H1 (cell line): ENCODE measurements at regions not wholly inside any gene's neighbourhood (a gene's known extent, or its start where the extent isn't known, plus 50 kb on each side); places are given as distances from the start of the nearest gene placed in this dataset.

Experiments
- CTCF ChIA-PET: fragments of 300-600 bp; sonication (Branson Sonifier 250); formaldehyde crosslinking; loops from one replicate; lab custom pipeline; 2021; ENCODE audit not compliant: partially characterized antibody; lab: Charles Lee
- POLR2A ChIA-PET: fragments of 300-600 bp; sonication (Branson Sonifier 250); formaldehyde crosslinking; loops from one replicate; lab custom pipeline; 2021; ENCODE audit warnings: inconsistent platforms; ENCODE audit not compliant: partially characterized antibody; lab: Charles Lee
- DNase-seq, 2 experiments: peaks; one replicate each; pipeline versions ENCODE4 v3.0.0 to v3.0.0-alpha.2; 2010 to 2022; ENCODE audit warnings: low spot score in 2 of 2, low read depth in 1 of 2, mixed read lengths in 1 of 2
- FAIRE-seq: peaks from 2 replicates; lab custom pipeline; 2011; peaks lifted over from hg19 to GRCh38; lab: Jason Lieb, UNC
- H2AFZ ChIP-seq: 2 replicates; pipeline ENCODE4 v1.8.1; 2012; ENCODE audit warnings: low read length, inconsistent platforms
- H2AK5ac ChIP-seq: 2 replicates; pipeline ENCODE4 v1.6.1; 2013; ENCODE audit warnings: low read depth, low read length
- H2BK120ac ChIP-seq: replicated peaks from 2 replicates; pipeline ENCODE3; 2013; ENCODE audit warnings: low read depth, low read length, inconsistent platforms
- H2BK12ac ChIP-seq: 2 replicates; pipeline ENCODE4 v1.6.1; 2013; ENCODE audit warnings: low read depth, low read length
- H2BK15ac ChIP-seq: 2 replicates; pipeline ENCODE4 v1.6.1; 2013; ENCODE audit warnings: low read length
- H2BK20ac ChIP-seq: 2 replicates; pipeline ENCODE4 v1.6.1; 2013; ENCODE audit warnings: low read length
- H2BK5ac ChIP-seq: 2 replicates; pipeline ENCODE4 v1.6.1; 2013; ENCODE audit warnings: low read depth, low read length
- H3K14ac ChIP-seq: 2 replicates; pipeline ENCODE4 v1.6.1; 2013; ENCODE audit warnings: inconsistent platforms; ENCODE audit not compliant: insufficient read length
- H3K18ac ChIP-seq: 2 replicates; pipeline ENCODE4 v1.6.1; 2013; ENCODE audit warnings: low read length; ENCODE audit errors: extremely low read depth
- H3K23ac ChIP-seq: 2 replicates; pipeline ENCODE4 v1.6.1; 2013; ENCODE audit warnings: inconsistent platforms; ENCODE audit not compliant: insufficient read length
- H3K23me2 ChIP-seq: 2 replicates; pipeline ENCODE4 v1.6.1; 2013; ENCODE audit warnings: low read depth, low read length
- H3K27ac ChIP-seq: 2 replicates; pipeline ENCODE4 v1.6.1; 2011; ENCODE audit warnings: low read depth, low read length, inconsistent platforms
- H3K27me3 ChIP-seq, 4 experiments: replicated peaks in 1 of 4; 1 replicate in 1 of 4; 2 replicates in 3 of 4; pipeline versions ENCODE4 v1.6.1 to v1.8.1; 2011 to 2013; ENCODE audit warnings: low read length in 3 of 4, mild to moderate bottlenecking in 3 of 4, inconsistent platforms in 2 of 4, mixed read lengths in 2 of 4, moderate library complexity in 1 of 4; ENCODE audit not compliant: control insufficient read depth in 3 of 4, insufficient read depth in 3 of 4; ENCODE audit errors: extremely low read depth in 1 of 4
- H3K36me3 ChIP-seq, 4 experiments: 2 replicates each; pipeline versions ENCODE4 v1.6.1 to v1.8.1; 2011 to 2013; ENCODE audit warnings: mild to moderate bottlenecking in 4 of 4, low read length in 3 of 4, moderate library complexity in 2 of 4, control low read depth in 1 of 4, inconsistent platforms in 1 of 4; ENCODE audit not compliant: insufficient read depth in 4 of 4, control insufficient read depth in 2 of 4
- H3K4ac ChIP-seq: replicated peaks from 2 replicates; pipeline ENCODE3; 2013; ENCODE audit warnings: low read length, low read depth, mixed read lengths, inconsistent platforms; ENCODE audit not compliant: insufficient read length
- H3K4me1 ChIP-seq, 4 experiments: replicated peaks in 1 of 4; 1 replicate in 1 of 4; 2 replicates in 3 of 4; pipeline versions ENCODE4 v1.6.1 to v1.8.1; 2011 to 2013; ENCODE audit warnings: low read length in 3 of 4, inconsistent platforms in 2 of 4, mixed read lengths in 1 of 4; ENCODE audit not compliant: insufficient read depth in 4 of 4, control insufficient read depth in 3 of 4
- H3K4me2 ChIP-seq, 2 experiments: 2 replicates each; pipeline versions ENCODE4 v1.6.1 to v1.8.1; 2011 to 2013; ENCODE audit warnings: low read depth in 2 of 2, low read length in 2 of 2, control low read depth in 1 of 2, inconsistent platforms in 1 of 2, mild to moderate bottlenecking in 1 of 2; ENCODE audit not compliant: insufficient read depth in 1 of 2
- H3K4me3 ChIP-seq, 4 experiments: fragments of 200-600, 300-600 bp in 1 of 4; sonication (generic), shearing (Covaris generic), sonication (Bioruptor Twin) in 1 of 4; 2 replicates each; pipeline versions ENCODE4 v1.5.1 to v1.8.1; 2011 to 2016; ENCODE audit warnings: low read length in 4 of 4, low read depth in 3 of 4, control low read depth in 2 of 4, inconsistent platforms in 2 of 4, mild to moderate bottlenecking in 2 of 4, mixed read lengths in 1 of 4, moderate library complexity in 1 of 4; ENCODE audit not compliant: insufficient read depth in 2 of 4; ENCODE audit errors: extremely low read depth in 1 of 4
- H3K56ac ChIP-seq: replicated peaks from 2 replicates; pipeline ENCODE3; 2013; ENCODE audit warnings: low read depth, mild to moderate bottlenecking, mixed read lengths, low read length, inconsistent platforms; ENCODE audit not compliant: insufficient read length
- H3K79me1 ChIP-seq: 2 replicates; pipeline ENCODE4 v1.6.1; 2013; ENCODE audit warnings: low read depth, low read length, control low read depth
- H3K79me2 ChIP-seq, 2 experiments: 2 replicates each; pipeline versions ENCODE4 v1.6.1 to v1.8.1; 2012 to 2013; ENCODE audit warnings: low read length in 2 of 2, mild to moderate bottlenecking in 2 of 2, inconsistent platforms in 1 of 2; ENCODE audit not compliant: insufficient read depth in 2 of 2, control insufficient read depth in 1 of 2
- H3K9ac ChIP-seq, 4 experiments: replicated peaks in 1 of 4; 1 replicate in 1 of 4; 2 replicates in 3 of 4; pipeline versions ENCODE4 v1.6.1 to v1.8.1; 2011 to 2013; ENCODE audit warnings: low read depth in 3 of 4, low read length in 3 of 4, control low read depth in 2 of 4, mild to moderate bottlenecking in 2 of 4, moderate library complexity in 2 of 4, inconsistent platforms in 1 of 4; ENCODE audit errors: extremely low read depth in 1 of 4
- H3K9me3 ChIP-seq, 2 experiments: 2 replicates each; pipeline versions ENCODE4 v1.6.1 to v1.8.1; 2012 to 2013; ENCODE audit warnings: mild to moderate bottlenecking in 2 of 2, moderate library complexity in 2 of 2, control low read depth in 1 of 2, inconsistent platforms in 1 of 2, low read depth in 1 of 2, low read length in 1 of 2, mixed read lengths in 1 of 2; ENCODE audit not compliant: insufficient read depth in 2 of 2
- H4K20me1 ChIP-seq, 2 experiments: replicated peaks in 1 of 2; 2 replicates each; pipeline versions ENCODE3 to v1.8.1; 2011 to 2013; ENCODE audit warnings: inconsistent platforms in 2 of 2, low read length in 2 of 2, mild to moderate bottlenecking in 1 of 2; ENCODE audit not compliant: insufficient read depth in 2 of 2, control insufficient read depth in 1 of 2
- H4K5ac ChIP-seq: 2 replicates; pipeline ENCODE4 v1.6.1; 2013; ENCODE audit warnings: low read length, low read depth, mixed read lengths, inconsistent platforms; ENCODE audit not compliant: insufficient read length
- H4K8ac ChIP-seq: 2 replicates; pipeline ENCODE4 v1.8.0; 2013; ENCODE audit warnings: mild to moderate bottlenecking, moderate library complexity, low read length, inconsistent platforms; ENCODE audit not compliant: insufficient read depth; ENCODE audit errors: extremely low read depth
- H4K91ac ChIP-seq: replicated peaks from 2 replicates; pipeline ENCODE3; 2013; ENCODE audit warnings: low read length, mixed read lengths, inconsistent platforms; ENCODE audit not compliant: insufficient read length
- CTBP2 ChIP-seq: IDR thresholded peaks from 2 replicates; pipeline ENCODE4 v1.7.0; 2011; ENCODE audit warnings: borderline replicate concordance, mild to moderate bottlenecking, moderate library complexity, mixed read lengths, low read length; ENCODE audit not compliant: insufficient read depth, insufficient read length
- EGR1 ChIP-seq: IDR thresholded peaks from 2 replicates; pipeline ENCODE4 v1.6.1; 2011; ENCODE audit warnings: low read depth, low read length, borderline replicate concordance
- EP300 ChIP-seq, 2 experiments: IDR thresholded peaks; 1 replicate in 1 of 2; 2 replicates in 1 of 2; pipeline ENCODE4 v1.6.1; 2011 to 2012; ENCODE audit warnings: low read depth in 2 of 2, low read length in 2 of 2, mild to moderate bottlenecking in 2 of 2, borderline replicate concordance in 1 of 2, inconsistent platforms in 1 of 2, moderate library complexity in 1 of 2
- EZH2 ChIP-seq: fragments of 200-600 bp; sonication (generic); IDR thresholded peaks from 2 replicates; pipeline ENCODE4 v1.7.1; 2012; ENCODE audit warnings: low read depth, mild to moderate bottlenecking, moderate library complexity, low read length, inconsistent platforms; ENCODE audit not compliant: severe bottlenecking
- HDAC6 ChIP-seq: IDR thresholded peaks from one replicate; pipeline ENCODE4 v1.7.1; 2012; ENCODE audit warnings: low read depth, mild to moderate bottlenecking, inconsistent platforms, low read length, moderate library complexity
- JUN ChIP-seq: IDR thresholded peaks from 2 replicates; pipeline ENCODE4 v1.6.1; 2011; ENCODE audit warnings: low read depth, mild to moderate bottlenecking, improper control_type of control experiment, low read length
- JUND ChIP-seq: IDR thresholded peaks from 2 replicates; pipeline ENCODE4 v1.6.1; 2011; ENCODE audit warnings: mild to moderate bottlenecking, improper control_type of control experiment, low read length
- KDM1A ChIP-seq: fragments of 200-600, 300-600 bp; sonication (generic); IDR thresholded peaks from 2 replicates; pipeline ENCODE4 v1.7.1; 2016; ENCODE audit warnings: mild to moderate bottlenecking, low read length, borderline replicate concordance
- MAFK ChIP-seq: IDR thresholded peaks from 2 replicates; pipeline ENCODE4 v1.6.1; 2012; ENCODE audit warnings: low read depth, mild to moderate bottlenecking, improper control_type of control experiment, low read length
- POLR2A ChIP-seq, 2 experiments: IDR thresholded peaks; 1 replicate in 1 of 2; 2 replicates in 1 of 2; pipeline ENCODE4 v1.6.1; 2011; ENCODE audit warnings: low read depth in 2 of 2, low read length in 2 of 2, mild to moderate bottlenecking in 2 of 2; ENCODE audit errors: control extremely low read depth in 1 of 2
- RBBP5 ChIP-seq: IDR thresholded peaks from 2 replicates; pipeline ENCODE4 v1.7.1; 2012; ENCODE audit warnings: low read depth, mild to moderate bottlenecking, inconsistent platforms, low read length, moderate library complexity, borderline replicate concordance
- SAP30 ChIP-seq: fragments of 300-600 bp; sonication (generic); IDR thresholded peaks from 2 replicates; pipeline ENCODE4 v1.7.1; 2012; ENCODE audit warnings: low read length, moderate library complexity, mild to moderate bottlenecking, inconsistent platforms; ENCODE audit not compliant: insufficient read depth, insufficient replicate concordance
- SP2 ChIP-seq: IDR thresholded peaks from 2 replicates; pipeline ENCODE4 v1.6.1; 2012; ENCODE audit warnings: mild to moderate bottlenecking, low read length, inconsistent platforms
- TAF1 ChIP-seq: IDR thresholded peaks from 2 replicates; pipeline ENCODE4 v1.6.1; 2011; ENCODE audit warnings: mild to moderate bottlenecking, low read depth, low read length
- TAF7 ChIP-seq: optimal IDR thresholded peaks from 2 replicates; pipeline ENCODE3; 2011; ENCODE audit warnings: low read depth, mild to moderate bottlenecking, inconsistent platforms, low read length, moderate library complexity, borderline replicate concordance
- ZNF274 ChIP-seq: IDR thresholded peaks from 2 replicates; pipeline ENCODE4 v1.7.0; 2012; ENCODE audit warnings: low read length, borderline replicate concordance; ENCODE audit errors: extremely low read depth
- WGBS, 2 experiments: shearing (Covaris generic) in 1 of 2; methylation state at CpG; one replicate each; pipeline versions ENCODE4 v1.1.6 to v1.1.7; 2013 to 2015; ENCODE audit warnings: low lambda C conversion rate in 2 of 2, mixed read lengths in 2 of 2, inconsistent platforms in 1 of 2, low coverage in 1 of 2, missing lambda C conversion rate in 1 of 2; ENCODE audit not compliant: insufficient replicate concordance in 2 of 2, insufficient coverage in 1 of 2, insufficient read length in 1 of 2; ENCODE audit errors: extremely low coverage in 1 of 2, missing lambda C conversion rate in 1 of 2; 5-methylcytosine and 5-hydroxymethylcytosine counted together

DNA sequence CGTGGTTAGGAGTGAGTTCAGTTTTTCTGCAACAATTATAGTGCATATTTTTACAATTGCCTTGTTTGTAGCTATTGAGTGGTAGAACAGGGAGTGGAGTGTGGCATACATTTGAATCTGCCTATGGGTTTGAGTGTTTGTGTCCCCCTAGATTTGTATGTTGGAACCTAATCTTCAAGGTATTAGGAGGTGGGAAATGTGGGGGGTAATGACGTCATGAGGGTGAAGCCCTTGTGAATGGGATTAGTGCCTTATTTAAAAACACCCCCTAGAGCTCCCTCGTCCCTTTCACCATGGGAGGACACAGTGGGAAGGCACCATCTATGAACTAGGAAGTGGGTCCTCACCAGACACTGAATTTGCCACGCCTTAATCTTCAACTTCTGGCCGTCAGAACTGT lies 819.6 kb downstream of the NLGN4X start:
- H3K9me3 ChIP-seq: no peaks in the 10 kb centered on the region
- H3K9ac ChIP-seq: no peak overlapping the region
- no peak overlapping the region for H3K14ac ChIP-seq
- no peak overlapping the region for H2AK5ac ChIP-seq
- H3K4me1 ChIP-seq: no peaks in the 10 kb centered on the region
- H3K4me3 ChIP-seq: no peak overlapping the region
- H3K79me1 ChIP-seq: no peaks in the 10 kb centered on the region
- no peak overlapping the region for H2BK20ac ChIP-seq
- H4K91ac ChIP-seq: no peak overlapping the region
- no peak overlapping the region for H3K4ac ChIP-seq
- DNase-seq (no peak), FAIRE-seq (no peak)
- H2BK15ac ChIP-seq: no peak overlapping the region
- no peaks in the 10 kb centered on the region for H4K20me1 ChIP-seq
- no peak overlapping the region for H3K4me2 ChIP-seq
- no peaks in the 10 kb centered on the region for H3K27me3 ChIP-seq
- no peak overlapping the region for H2AFZ ChIP-seq
- no peaks in the 10 kb centered on the region for H3K36me3 ChIP-seq
- H3K18ac ChIP-seq: no peak overlapping the region
- H2BK12ac ChIP-seq: no peak overlapping the region
- no peaks in the 10 kb centered on the region for H3K23me2 ChIP-seq
- ChIA-PET POLR2A (no interaction called here), CTCF (no interaction called here)
- no peak overlapping the region for H3K27ac ChIP-seq
- H3K23ac ChIP-seq: no peak overlapping the region
- no peak overlapping the region for H3K56ac ChIP-seq
- no peak overlapping the region for H4K5ac ChIP-seq
- no peak overlapping the region for H2BK5ac ChIP-seq
- no peak overlapping the region for H2BK120ac ChIP-seq
- no peak overlapping the region for H4K8ac ChIP-seq
- H3K79me2 ChIP-seq: no peaks in the 10 kb centered on the region
- 85% methylated on average over 4 of the region's 5 CpGs; no CpG with 5 or more reads in 1 of the 2 experiments for WGBS, 2 experiments
- TF ChIP-seq EP300 (IDR thresholded peaks at IDR 0.05; ENCODE audit: borderline replicate concordance in 1 of 2, low read depth in 2 of 2, low read length in 2 of 2): no peak
- TF ChIP-seq MAFK: no peak
- no peak for TF ChIP-seq SAP30
- TF ChIP-seq EZH2: no peak
- TF ChIP-seq CTBP2: no peak
- no peak for TF ChIP-seq ZNF274
- TF ChIP-seq HDAC6: no peak
- no peak for TF ChIP-seq RBBP5
- TF ChIP-seq JUN: no peak
- TF ChIP-seq TAF7: no peak
- no peak for TF ChIP-seq SP2
- no peak for TF ChIP-seq TAF1
- no peak for TF ChIP-seq JUND
- no peak for TF ChIP-seq POLR2A (IDR thresholded peaks at IDR 0.05; ENCODE audit: control extremely low read depth in 1 of 2, low read depth in 2 of 2, low read length in 2 of 2)
- TF ChIP-seq EGR1: no peak
- no peak for TF ChIP-seq KDM1A
